H9 (cell line): ENCODE measurements at regions not wholly inside any gene's neighbourhood (a gene's known extent, or its start where the extent isn't known, plus 50 kb on each side); places are given as distances from the start of the nearest gene placed in this dataset.

Experiments
- DNase-seq: peaks from one replicate; pipeline ENCODE4 v3.0.0-alpha.2; 2017
- H2AFZ ChIP-seq: one replicate; pipeline ENCODE4 v1.6.1; 2013; ENCODE audit warnings: mild to moderate bottlenecking, low read length, control low read depth, moderate library complexity
- H2AK5ac ChIP-seq: 2 replicates; pipeline ENCODE4 v1.6.1; 2013; ENCODE audit warnings: low read length, control low read depth, mixed read lengths; ENCODE audit not compliant: insufficient read length
- H2BK120ac ChIP-seq: one replicate; pipeline ENCODE4 v1.6.1; 2013; ENCODE audit warnings: low read depth, mild to moderate bottlenecking, low read length, control low read depth, inconsistent platforms; ENCODE audit not compliant: poor library complexity, severe bottlenecking
- H2BK12ac ChIP-seq: 2 replicates; pipeline ENCODE4 v1.6.1; 2013; ENCODE audit warnings: low read length, control low read depth, mixed read lengths, low read depth; ENCODE audit not compliant: insufficient read length
- H2BK15ac ChIP-seq: 2 replicates; pipeline ENCODE4 v1.6.1; 2013; ENCODE audit warnings: low read depth, low read length, control low read depth
- H2BK20ac ChIP-seq: one replicate; pipeline ENCODE4 v1.6.1; 2013; ENCODE audit warnings: low read depth, mild to moderate bottlenecking, low read length, control low read depth, inconsistent platforms; ENCODE audit not compliant: poor library complexity, severe bottlenecking
- H2BK5ac ChIP-seq: 2 replicates; pipeline ENCODE4 v1.6.1; 2013; ENCODE audit warnings: low read length, control low read depth, mixed read lengths; ENCODE audit not compliant: insufficient read length
- H3K14ac ChIP-seq: 2 replicates; pipeline ENCODE4 v1.6.1; 2013; ENCODE audit warnings: low read length, control low read depth; ENCODE audit not compliant: insufficient read depth
- H3K18ac ChIP-seq: 2 replicates; pipeline ENCODE4 v1.6.1; 2013; ENCODE audit warnings: low read depth, mild to moderate bottlenecking, mixed read lengths, low read length, control low read depth; ENCODE audit not compliant: insufficient read length
- H3K23ac ChIP-seq: 2 replicates; pipeline ENCODE4 v1.6.1; 2013; ENCODE audit warnings: low read length, control low read depth, mixed read lengths, low read depth; ENCODE audit not compliant: insufficient read length
- H3K23me2 ChIP-seq: 2 replicates; pipeline ENCODE4 v1.6.1; 2013; ENCODE audit warnings: low read depth, mild to moderate bottlenecking, mixed read lengths, low read length, control low read depth; ENCODE audit not compliant: insufficient read length, poor library complexity, severe bottlenecking
- H3K27ac ChIP-seq: 2 replicates; pipeline ENCODE4 v1.5.1; 2013; ENCODE audit warnings: low read length, control low read depth, mixed read lengths, low read depth; ENCODE audit not compliant: insufficient read length
- H3K27me3 ChIP-seq: 2 replicates; pipeline ENCODE4 v1.6.1; 2013; ENCODE audit warnings: low read length, control low read depth, inconsistent platforms; ENCODE audit not compliant: insufficient read depth
- H3K4ac ChIP-seq: 2 replicates; pipeline ENCODE4 v1.6.1; 2013; ENCODE audit warnings: low read depth, mild to moderate bottlenecking, control low read depth, inconsistent platforms, low read length, moderate library complexity
- H3K4me1 ChIP-seq: 2 replicates; pipeline ENCODE4 v1.6.1; 2013; ENCODE audit warnings: low read length, control low read depth, inconsistent platforms; ENCODE audit not compliant: insufficient read depth
- H3K4me2 ChIP-seq: 2 replicates; pipeline ENCODE4 v1.6.1; 2013; ENCODE audit warnings: low read length, control low read depth, mixed read lengths; ENCODE audit not compliant: insufficient read length, insufficient read depth
- H3K56ac ChIP-seq: 2 replicates; pipeline ENCODE4 v1.6.1; 2013; ENCODE audit warnings: low read depth, mild to moderate bottlenecking, mixed read lengths, low read length, control low read depth; ENCODE audit not compliant: insufficient read length
- H3K79me1 ChIP-seq: 2 replicates; pipeline ENCODE4 v1.6.1; 2013; ENCODE audit warnings: low read depth, mild to moderate bottlenecking, moderate library complexity, low read length, control low read depth, inconsistent platforms; ENCODE audit not compliant: insufficient read depth, poor library complexity, severe bottlenecking
- H3K79me2 ChIP-seq: 2 replicates; pipeline ENCODE4 v1.6.1; 2013; ENCODE audit warnings: low read length, control low read depth, inconsistent platforms; ENCODE audit not compliant: insufficient read depth
- H3K9ac ChIP-seq: 2 replicates; pipeline ENCODE4 v1.6.1; 2013; ENCODE audit warnings: low read length, control low read depth, mixed read lengths; ENCODE audit not compliant: insufficient read length; ENCODE audit errors: extremely low read depth
- H3K9me3 ChIP-seq: one replicate; pipeline ENCODE4 v1.6.1; 2013; ENCODE audit warnings: low read depth, low read length, inconsistent platforms; ENCODE audit not compliant: control insufficient read depth
- H3T11ph ChIP-seq: one replicate; pipeline ENCODE4 v1.6.1; 2013; ENCODE audit warnings: mild to moderate bottlenecking, low read length, control low read depth, inconsistent platforms
- H4K20me1 ChIP-seq: one replicate; pipeline ENCODE4 v1.6.1; 2013; ENCODE audit not compliant: control insufficient read depth, insufficient read length, insufficient read depth
- H4K5ac ChIP-seq: 2 replicates; pipeline ENCODE4 v1.6.1; 2013; ENCODE audit warnings: low read depth, mild to moderate bottlenecking, mixed read lengths, low read length, control low read depth; ENCODE audit not compliant: insufficient read length
- H4K8ac ChIP-seq: replicated peaks from 2 replicates; pipeline ENCODE4 v1.6.1; 2013; ENCODE audit warnings: low read length, control low read depth, mixed read lengths, low read depth; ENCODE audit not compliant: insufficient read length
- H4K91ac ChIP-seq: 2 replicates; pipeline ENCODE4 v1.6.1; 2013; ENCODE audit warnings: low read depth, mild to moderate bottlenecking, moderate library complexity, mixed read lengths, low read length, control low read depth; ENCODE audit not compliant: insufficient read length
- H3K27ac Mint-ChIP-seq, 3 experiments: 2 replicates in 2 of 3; 3 replicates in 1 of 3; pipeline ENCODE4 v1.8.0; 2020 to 2021; ENCODE audit warnings: mixed read lengths in 3 of 3, mild to moderate bottlenecking in 1 of 3, moderate library complexity in 1 of 3
- H3K27me3 Mint-ChIP-seq: 2 replicates; pipeline ENCODE4 v1.8.0; 2021; ENCODE audit warnings: low read depth, mild to moderate bottlenecking, moderate library complexity, mixed read lengths
- H3K36me3 Mint-ChIP-seq, 3 experiments: 2 replicates in 2 of 3; 3 replicates in 1 of 3; pipeline ENCODE4 v1.8.0; 2020 to 2021; ENCODE audit warnings: low read depth in 3 of 3, mixed read lengths in 3 of 3; ENCODE audit not compliant: insufficient read depth in 1 of 3
- H3K4me1 Mint-ChIP-seq, 2 experiments: 2 replicates each; pipeline ENCODE4 v1.8.0; 2020; ENCODE audit warnings: mixed read lengths in 2 of 2
- H3K4me3 Mint-ChIP-seq, 2 experiments: 2 replicates in 1 of 2; 3 replicates in 1 of 2; pipeline ENCODE4 v1.8.0; 2020 to 2021; ENCODE audit warnings: mild to moderate bottlenecking in 2 of 2, mixed read lengths in 2 of 2, moderate library complexity in 1 of 2
- H3K9me3 Mint-ChIP-seq, 2 experiments: 2 replicates in 1 of 2; 3 replicates in 1 of 2; pipeline ENCODE4 v1.8.0; 2020; ENCODE audit warnings: mild to moderate bottlenecking in 2 of 2, mixed read lengths in 2 of 2, moderate library complexity in 1 of 2
- CTCF ChIP-seq: fragments of 200-600 bp; sonication (generic); conservative IDR thresholded peaks from 3 replicates; pipeline ENCODE4 v1.8.0; 2021; ENCODE audit warnings: antibody characterized with exemption, mild to moderate bottlenecking
- WGBS: extraction: QIAGEN DNeasy Blood & Tissue Kit; methylation state at CpG from one replicate; pipeline ENCODE4 v1.1.7; 2013; ENCODE audit warnings: missing lambda C conversion rate, low lambda C conversion rate, mixed read lengths; ENCODE audit not compliant: insufficient read length; ENCODE audit errors: extremely low coverage; 5-methylcytosine and 5-hydroxymethylcytosine counted together

GRCh38 chr15:39267685-39268084, 313.2 kb upstream of the THBS1 start:
- Histone ChIP-seq H3K23me2 (no peaks in the 10 kb centered on the region), H3K9me3 (no peaks in the 10 kb centered on the region), H3K27me3 (no peaks in the 10 kb centered on the region), H2BK5ac (no peak overlapping the region), H3K18ac (no peak overlapping the region), H3K79me1 (no peaks in the 10 kb centered on the region), H2BK120ac (no peak overlapping the region), H3K4me1 (no peaks in the 10 kb centered on the region), H4K91ac (no peak overlapping the region), H2BK12ac (no peak overlapping the region), H4K8ac (no peak overlapping the region), H2AFZ (no peak overlapping the region), H3K14ac (no peak overlapping the region), H3K23ac (no peak overlapping the region), H2BK20ac (no peak overlapping the region), H3K9ac (no peak overlapping the region), H3K56ac (no peak overlapping the region), H2AK5ac (no peak overlapping the region), H3T11ph (no peak overlapping the region), H3K27ac (no peak overlapping the region), H4K20me1 (no peaks in the 10 kb centered on the region), H2BK15ac (no peak overlapping the region), H4K5ac (no peak overlapping the region), H3K4me2 (no peak overlapping the region), H3K4ac (no peak overlapping the region), H3K79me2 (no peaks in the 10 kb centered on the region)
- no peaks in the 10 kb centered on the region for H3K36me3 Mint-ChIP-seq
- no peak overlapping the region for H3K27ac Mint-ChIP-seq
- no peak for TF ChIP-seq CTCF
- H3K4me1 Mint-ChIP-seq = peaks cover 2 to 5% of the 10 kb centered on the region in 2 experiments; a peak in 3 of 4 replicates
- peaks cover 0 to 3% of the 10 kb centered on the region in 2 experiments; a peak in 1 of 5 replicates for H3K9me3 Mint-ChIP-seq
- no peaks in the 10 kb centered on the region for H3K27me3 Mint-ChIP-seq
- DNase-seq = no peak
- H3K4me3 Mint-ChIP-seq = no peak overlapping the region
- no CpG with 5 or more reads among the region's 7 CpGs for WGBS
